ENCODE measurements at regions not wholly inside any gene's neighbourhood (a gene's known extent, or its start where the extent isn't known, plus 50 kb on each side); places are given as distances from the start of the nearest gene placed in this dataset.

DNA sequence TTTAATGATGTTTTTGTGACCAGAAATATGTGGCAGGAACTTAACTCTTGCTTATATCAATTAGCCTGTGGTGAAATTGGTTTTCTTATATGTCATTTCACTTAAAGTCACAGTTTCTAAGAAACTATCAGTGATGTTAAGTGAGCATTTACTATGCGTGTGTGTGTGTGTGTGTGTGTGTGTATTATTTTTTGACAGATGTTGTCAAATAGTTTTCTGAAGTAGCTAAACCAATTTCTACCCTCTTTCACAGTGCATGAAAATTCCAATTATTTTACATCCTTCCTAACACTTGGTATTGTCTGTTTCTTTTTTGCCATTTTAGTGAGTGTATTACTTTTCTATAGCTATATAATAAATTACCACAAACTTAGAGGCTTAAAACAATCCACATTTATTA, 122.1 kb upstream of the CAND1 start:
- Histone ChIP-seq H3K9me3 (replicated peaks; ENCODE audit: control insufficient read depth, insufficient read depth, low read depth, low read length) (no peaks in the 10 kb centered on the region), H3K27me3 (ENCODE audit: control insufficient read depth in 2 of 2, insufficient read depth in 2 of 2, low read length in 2 of 2) (no peaks in the 10 kb centered on the region), H3K36me3 (ENCODE audit: control insufficient read depth, insufficient read depth, low read length) (no peaks in the 10 kb centered on the region), H3K27ac (ENCODE audit: extremely low read depth, low read depth, low read length) (no peak overlapping the region), H3K4me2 (ENCODE audit: insufficient read depth, low read length) (no peak overlapping the region), H3K4me1 (replicated peaks in 1 of 2; ENCODE audit: control insufficient read depth in 2 of 2, insufficient read depth in 2 of 2, low read length in 2 of 2) (no peaks in the 10 kb centered on the region), H3K9me1 (ENCODE audit: control insufficient read depth, insufficient read depth, low read length) (no peaks in the 10 kb centered on the region), H3K79me2 (ENCODE audit: control insufficient read depth, insufficient read depth, low read length) (no peaks in the 10 kb centered on the region), H2AFZ (ENCODE audit: low read depth, low read length) (no peak overlapping the region), H4K20me1 (replicated peaks; ENCODE audit: control insufficient read depth, insufficient read depth, low read length) (no peaks in the 10 kb centered on the region), H3K4me3 (no peak overlapping the region), H3K9ac (ENCODE audit: insufficient read depth in 1 of 2, low read depth in 2 of 2, low read length in 2 of 2) (no peak overlapping the region)
- no peak for ATAC-seq
- BruUV-seq (replicated peaks), result no TSS peak
- ChIA-PET POLR2A (no interaction called here), CTCF (ENCODE audit: low intra/inter-chr PET ratio) (no interaction called here)
- 0% methylated on average over 1 of the region's 1 CpG for WGBS (ENCODE audit: insufficient coverage, low coverage, missing lambda C conversion rate)
- intact Hi-C loops (cut with micrococcal nuclease) (no loop called here), in situ Hi-C loops (cut with MboI) (no loop called here)
- DNase-seq (ENCODE audit: extremely low read depth in 1 of 4, low spot score in 3 of 4), result no peak
- FAIRE-seq, result no peak
- TF ChIP-seq ZNF354B (CRISPR knock-in tag; IDR thresholded peaks at IDR 0.05), result no peak
- TF ChIP-seq ZNF717 (CRISPR knock-in tag; IDR thresholded peaks at IDR 0.05), result no peak
- TF ChIP-seq GTF2F1 (IDR thresholded peaks at IDR 0.05; ENCODE audit: low read depth, low read length), result no peak
- no peak for TF ChIP-seq PTRF (tag; IDR thresholded peaks at IDR 0.05)
- TF ChIP-seq SMC3 (conservative IDR thresholded peaks at IDR 0.05; ENCODE audit: insufficient read depth, low read depth, low read length), result no peak
- TF ChIP-seq FOXP1 (CRISPR knock-in tag; IDR thresholded peaks at IDR 0.05), result no peak
- TF ChIP-seq MCM7 (IDR thresholded peaks at IDR 0.05), result no peak
- no peak for TF ChIP-seq SMARCB1 (IDR thresholded peaks at IDR 0.05; ENCODE audit: insufficient read length, low read depth)
- TF ChIP-seq, protein P1, sequence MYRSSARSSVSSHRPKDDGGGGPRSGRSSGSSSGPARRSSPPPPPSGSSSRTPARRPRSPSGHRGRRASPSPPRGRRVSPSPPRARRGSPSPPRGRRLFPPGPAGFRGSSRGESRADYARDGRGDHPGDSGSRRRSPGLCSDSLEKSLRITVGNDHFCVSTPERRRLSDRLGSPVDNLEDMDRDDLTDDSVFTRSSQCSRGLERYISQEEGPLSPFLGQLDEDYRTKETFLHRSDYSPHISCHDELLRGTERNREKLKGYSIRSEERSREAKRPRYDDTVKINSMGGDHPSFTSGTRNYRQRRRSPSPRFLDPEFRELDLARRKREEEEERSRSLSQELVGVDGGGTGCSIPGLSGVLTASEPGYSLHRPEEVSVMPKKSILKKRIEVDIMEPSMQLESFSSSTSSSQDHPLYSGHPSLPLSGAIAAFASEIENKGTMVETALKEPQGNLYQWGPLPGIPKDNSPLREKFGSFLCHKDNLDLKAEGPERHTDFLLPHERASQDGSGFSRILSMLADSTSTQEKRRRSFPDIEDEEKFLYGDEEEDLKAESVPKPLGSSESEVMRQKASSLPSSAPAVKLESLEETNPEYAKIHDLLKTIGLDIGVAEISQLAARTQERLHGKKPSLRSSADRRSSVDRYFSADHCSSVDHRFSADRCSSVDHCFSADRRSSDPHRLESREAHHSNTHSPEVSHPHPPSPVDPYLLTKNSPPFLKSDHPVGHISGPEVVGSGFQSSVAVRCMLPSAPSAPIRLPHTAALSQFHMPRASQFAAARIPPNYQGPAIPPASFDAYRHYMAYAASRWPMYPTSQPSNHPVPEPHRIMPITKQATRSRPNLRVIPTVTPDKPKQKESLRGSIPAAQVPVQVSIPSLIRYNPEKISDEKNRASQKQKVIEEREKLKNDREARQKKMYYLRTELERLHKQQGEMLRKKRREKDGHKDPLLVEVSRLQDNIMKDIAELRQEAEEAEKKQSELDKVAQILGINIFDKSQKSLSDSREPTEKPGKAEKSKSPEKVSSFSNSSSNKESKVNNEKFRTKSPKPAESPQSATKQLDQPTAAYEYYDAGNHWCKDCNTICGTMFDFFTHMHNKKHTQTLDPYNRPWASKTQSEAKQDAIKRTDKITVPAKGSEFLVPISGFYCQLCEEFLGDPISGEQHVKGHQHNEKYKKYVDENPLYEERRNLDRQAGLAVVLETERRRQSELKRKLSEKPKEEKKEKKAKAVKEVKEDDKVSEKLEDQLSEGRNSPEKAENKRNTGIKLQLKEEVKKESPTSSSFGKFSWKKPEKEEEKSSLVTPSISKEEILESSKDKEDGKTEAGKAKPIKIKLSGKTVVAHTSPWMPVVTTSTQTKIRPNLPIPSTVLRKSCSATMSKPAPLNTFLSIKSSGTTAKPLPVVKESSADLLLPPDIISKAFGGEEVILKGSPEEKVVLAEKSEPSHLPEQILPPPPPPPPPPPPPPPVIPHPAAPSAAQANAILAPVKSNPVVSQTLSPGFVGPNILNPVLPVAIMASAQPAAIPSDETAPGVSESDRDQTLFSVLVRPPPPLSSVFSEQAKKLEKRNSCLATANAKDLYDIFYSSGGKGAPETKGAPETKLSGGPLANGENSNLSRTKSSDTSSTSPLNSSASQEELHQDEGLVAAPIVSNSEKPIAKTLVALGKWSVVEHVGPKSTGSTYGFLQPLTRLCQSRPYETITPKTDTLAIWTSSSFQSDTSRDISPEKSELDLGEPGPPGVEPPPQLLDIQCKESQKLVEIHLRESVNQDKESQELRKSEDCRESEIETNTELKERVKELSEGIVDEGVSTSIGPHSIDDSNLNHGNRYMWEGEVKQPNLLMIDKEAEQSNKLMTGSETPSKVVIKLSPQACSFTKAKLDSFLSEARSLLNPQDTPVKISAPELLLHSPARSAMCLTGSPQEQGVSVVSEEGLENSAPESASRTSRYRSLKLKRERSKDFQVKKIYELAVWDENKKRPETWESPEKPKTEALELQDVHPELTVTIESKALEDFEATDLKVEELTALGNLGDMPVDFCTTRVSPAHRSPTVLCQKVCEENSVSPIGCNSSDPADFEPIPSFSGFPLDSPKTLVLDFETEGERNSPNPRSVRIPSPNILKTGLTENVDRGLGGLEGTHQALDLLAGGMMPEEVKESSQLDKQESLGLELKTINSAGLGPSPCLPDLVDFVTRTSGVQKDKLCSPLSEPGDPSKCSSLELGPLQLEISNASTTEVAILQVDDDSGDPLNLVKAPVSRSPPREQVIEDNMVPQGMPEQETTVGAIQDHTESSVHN (IDR thresholded peaks at IDR 0.05; ENCODE audit: borderline replicate concordance in 1 of 2, low read depth in 1 of 2), result no peak
- TF ChIP-seq, protein P2, sequence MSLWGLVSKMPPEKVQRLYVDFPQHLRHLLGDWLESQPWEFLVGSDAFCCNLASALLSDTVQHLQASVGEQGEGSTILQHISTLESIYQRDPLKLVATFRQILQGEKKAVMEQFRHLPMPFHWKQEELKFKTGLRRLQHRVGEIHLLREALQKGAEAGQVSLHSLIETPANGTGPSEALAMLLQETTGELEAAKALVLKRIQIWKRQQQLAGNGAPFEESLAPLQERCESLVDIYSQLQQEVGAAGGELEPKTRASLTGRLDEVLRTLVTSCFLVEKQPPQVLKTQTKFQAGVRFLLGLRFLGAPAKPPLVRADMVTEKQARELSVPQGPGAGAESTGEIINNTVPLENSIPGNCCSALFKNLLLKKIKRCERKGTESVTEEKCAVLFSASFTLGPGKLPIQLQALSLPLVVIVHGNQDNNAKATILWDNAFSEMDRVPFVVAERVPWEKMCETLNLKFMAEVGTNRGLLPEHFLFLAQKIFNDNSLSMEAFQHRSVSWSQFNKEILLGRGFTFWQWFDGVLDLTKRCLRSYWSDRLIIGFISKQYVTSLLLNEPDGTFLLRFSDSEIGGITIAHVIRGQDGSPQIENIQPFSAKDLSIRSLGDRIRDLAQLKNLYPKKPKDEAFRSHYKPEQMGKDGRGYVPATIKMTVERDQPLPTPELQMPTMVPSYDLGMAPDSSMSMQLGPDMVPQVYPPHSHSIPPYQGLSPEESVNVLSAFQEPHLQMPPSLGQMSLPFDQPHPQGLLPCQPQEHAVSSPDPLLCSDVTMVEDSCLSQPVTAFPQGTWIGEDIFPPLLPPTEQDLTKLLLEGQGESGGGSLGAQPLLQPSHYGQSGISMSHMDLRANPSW (CRISPR knock-in tag; IDR thresholded peaks at IDR 0.05), result no peak
- TF ChIP-seq ZC3H4 (CRISPR knock-in tag; IDR thresholded peaks at IDR 0.05; ENCODE audit: borderline replicate concordance), result no peak

Data from K562 (cell line).